Left hindlimb (tissue), 1 donor: ENCODE measurements at regions not wholly inside any gene's neighbourhood (a gene's known extent, or its start where the extent isn't known, plus 50 kb on each side); places are given as distances from the start of the nearest gene placed in this dataset.

Source experiments
- DNase-seq: peaks from one replicate; pipeline ENCODE4 v3.0.0-alpha.2; 2018

GRCh38 chr9:20112205-20112783 is 323.5 kb upstream of the SLC24A2 start:
- no peak for DNase-seq

- no peak for DNase-seq
These were observed 322.5 kb upstream of the SLC24A2 start for GRCh38 chr9:20111173-20111843.

DNA sequence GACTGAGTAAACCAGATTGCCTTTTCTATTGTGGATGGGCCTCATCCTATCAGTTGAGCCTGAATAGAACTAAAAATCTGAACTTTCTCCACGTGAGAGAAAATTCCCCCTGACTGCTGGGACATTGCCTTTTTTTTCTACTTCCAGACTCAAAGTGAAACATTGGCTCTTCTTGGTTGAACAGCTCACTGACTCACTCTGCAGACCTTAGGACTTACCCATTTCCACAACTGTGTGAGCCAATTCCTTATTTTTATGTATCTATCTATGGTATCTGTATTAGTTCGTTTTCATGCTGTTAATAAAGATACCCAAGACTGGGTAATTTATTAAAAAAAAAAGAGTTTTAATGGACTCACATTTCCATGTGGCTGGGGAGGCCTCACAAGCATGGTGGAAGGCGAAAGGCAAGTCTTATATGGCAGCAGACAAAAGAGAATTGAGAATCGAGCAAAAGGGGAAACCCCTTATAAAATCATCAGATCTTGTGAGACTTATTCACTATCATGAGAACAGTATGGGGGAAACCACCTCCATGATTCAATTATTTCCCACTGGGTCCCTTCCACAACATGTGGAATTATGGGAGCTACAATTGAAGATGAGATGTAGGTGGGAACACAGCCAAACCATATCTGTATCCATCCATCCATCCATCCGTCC is 306.7 kb upstream of the SLC24A2 start:
- DNase-seq = no peak

GRCh38 chr9:20092561-20092960 is 303.7 kb upstream of the SLC24A2 start:
- DNase-seq = no peak

DNA sequence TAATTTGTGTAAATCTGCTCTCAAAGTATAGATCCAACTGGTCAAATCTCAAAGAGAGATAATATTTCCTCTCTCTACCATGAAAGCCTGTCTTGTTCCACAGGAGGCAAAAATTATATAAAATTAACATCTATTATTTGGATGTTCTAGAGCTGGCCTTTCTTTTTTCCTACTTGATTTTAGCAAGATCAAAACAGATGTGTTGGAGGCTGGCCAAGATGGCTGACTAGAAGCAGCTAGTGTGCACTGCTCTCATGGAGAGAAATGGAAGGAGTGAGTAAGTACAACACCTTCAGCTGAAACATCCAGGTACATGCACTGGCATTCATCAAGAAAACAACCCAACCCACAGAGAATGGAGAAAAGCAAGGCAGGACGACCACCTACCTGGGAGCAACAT is 298.6 kb upstream of the SLC24A2 start:
- no peak for DNase-seq

- no peak for DNase-seq
These were observed 297.0 kb upstream of the SLC24A2 start for GRCh38 chr9:20085842-20086241.

GRCh38 chr9:20084125-20084524 is 295.3 kb upstream of the SLC24A2 start:
- no peak for DNase-seq

DNA sequence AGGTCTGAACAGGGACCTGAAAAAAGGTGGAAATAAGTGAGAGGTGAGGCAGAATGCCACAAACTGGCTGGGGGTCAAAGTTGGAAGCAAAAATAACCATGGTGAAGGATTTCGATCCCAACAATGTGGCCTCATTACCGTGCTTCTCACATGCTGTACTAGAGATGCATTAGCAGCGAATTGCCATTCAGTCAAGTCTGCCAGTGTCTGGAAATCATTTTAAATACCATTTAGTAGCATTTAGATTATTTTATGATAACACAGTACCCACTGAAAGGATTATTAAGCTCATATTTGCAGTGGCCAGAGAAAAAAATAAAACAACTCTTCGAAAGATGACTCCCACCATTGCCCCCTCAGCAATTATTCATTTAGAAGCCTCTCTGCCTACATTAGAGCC is 294.6 kb upstream of the SLC24A2 start:
- no peak for DNase-seq

DNA sequence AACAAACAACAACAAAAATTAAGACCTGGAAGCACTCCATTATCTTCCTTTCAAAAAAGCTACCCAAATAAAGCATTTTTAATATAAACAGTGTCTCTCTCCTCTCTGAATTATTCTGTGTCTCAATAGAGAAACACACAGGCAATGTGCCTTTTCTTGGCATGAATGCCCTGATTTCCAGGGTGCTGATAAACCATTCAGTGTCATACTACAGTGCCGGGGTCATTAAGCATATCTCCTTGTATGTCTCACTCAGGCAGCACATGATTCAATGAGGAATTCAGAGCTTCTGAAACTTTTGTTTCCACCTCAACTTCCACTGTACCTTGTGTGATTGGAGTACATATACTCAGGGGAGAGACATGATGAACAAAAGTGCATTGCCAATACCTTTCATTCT is 294.0 kb upstream of the SLC24A2 start:
- no peak for DNase-seq

DNA sequence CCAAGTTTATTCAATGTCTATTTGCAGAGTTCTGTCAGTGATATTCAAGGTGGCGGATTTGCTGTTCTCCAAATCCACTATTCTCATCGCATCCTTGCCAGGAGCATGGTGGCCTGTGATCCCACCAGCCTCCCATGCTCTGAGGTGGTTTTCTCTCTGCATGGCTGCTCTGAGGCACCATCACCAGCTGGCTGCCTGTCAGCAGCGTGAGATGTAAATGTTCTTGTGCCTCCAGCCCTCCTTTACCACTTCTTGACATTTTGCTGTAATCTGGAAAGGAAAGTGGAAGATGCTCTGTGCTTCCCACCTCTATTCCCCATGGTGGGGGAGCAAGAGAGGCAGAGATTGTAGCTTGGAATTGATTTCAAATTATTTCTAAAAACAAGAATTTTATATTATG is 293.6 kb upstream of the SLC24A2 start:
- no peak for DNase-seq

DNA sequence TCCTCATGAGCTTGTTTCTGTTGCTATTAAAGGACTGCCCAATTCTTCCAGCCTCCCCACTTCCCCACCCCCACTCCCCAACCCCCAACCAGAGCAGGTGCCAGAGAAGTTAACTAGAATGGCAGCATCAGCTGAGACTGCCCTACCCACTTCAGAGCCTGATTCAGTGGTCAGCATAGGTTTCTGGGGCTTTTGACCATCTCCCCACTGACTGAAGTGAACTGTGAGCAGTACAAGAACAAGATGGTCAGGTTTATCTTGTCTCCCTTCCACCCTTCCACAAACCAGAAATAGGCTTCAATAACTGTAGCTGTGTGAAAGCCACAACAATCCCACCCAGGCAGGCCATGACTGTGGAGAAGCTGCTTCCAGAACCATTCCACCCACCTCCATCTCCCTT is 289.4 kb upstream of the SLC24A2 start:
- no peak for DNase-seq

- DNase-seq = no peak
These were observed 285.5 kb upstream of the SLC24A2 start for GRCh38 chr9:20074291-20074690.

DNA sequence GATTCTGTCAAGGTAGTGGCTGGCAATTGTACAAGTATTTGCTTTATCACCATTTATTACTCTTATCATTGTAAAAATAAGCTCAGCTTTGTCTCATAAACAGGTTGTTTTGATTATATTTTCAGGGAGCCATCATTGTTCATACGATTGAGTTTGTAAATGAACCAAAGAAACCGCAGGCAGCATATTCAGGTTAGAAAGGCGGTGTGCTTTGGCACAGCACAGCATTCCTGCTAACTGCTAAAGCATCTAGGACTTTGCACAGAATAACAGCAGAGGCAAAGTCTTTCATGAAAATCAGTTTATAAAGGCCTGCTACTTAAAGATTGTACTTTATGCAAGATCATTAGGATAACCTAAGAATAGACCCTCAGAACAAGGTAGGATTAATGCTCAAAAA is 281.5 kb upstream of the SLC24A2 start:
- DNase-seq = no peak

GRCh38 chr9:20065796-20066700 is 277.2 kb upstream of the SLC24A2 start:
- no peak for DNase-seq

DNA sequence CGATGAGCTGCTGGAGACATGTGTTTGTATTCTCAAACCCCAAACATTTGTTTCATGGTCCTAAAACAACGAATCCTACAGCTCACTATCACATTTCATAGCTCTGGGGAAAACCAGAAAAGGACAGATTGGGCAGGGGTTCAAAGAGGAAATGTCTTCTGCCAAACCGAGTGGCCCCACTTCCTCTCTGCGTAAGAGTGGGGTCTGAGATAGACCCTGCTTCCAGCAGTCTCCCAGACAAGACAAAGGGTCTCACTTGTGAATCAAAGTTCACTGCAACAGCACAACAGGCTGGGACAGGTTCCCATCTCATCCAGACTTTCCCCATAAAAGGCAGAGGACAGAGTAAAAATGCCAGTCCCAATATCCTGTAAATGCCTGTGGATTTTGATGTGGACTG is 276.2 kb upstream of the SLC24A2 start:
- no peak for DNase-seq

GRCh38 chr9:20054734-20055133 is 265.9 kb upstream of the SLC24A2 start:
- no peak for DNase-seq

DNA sequence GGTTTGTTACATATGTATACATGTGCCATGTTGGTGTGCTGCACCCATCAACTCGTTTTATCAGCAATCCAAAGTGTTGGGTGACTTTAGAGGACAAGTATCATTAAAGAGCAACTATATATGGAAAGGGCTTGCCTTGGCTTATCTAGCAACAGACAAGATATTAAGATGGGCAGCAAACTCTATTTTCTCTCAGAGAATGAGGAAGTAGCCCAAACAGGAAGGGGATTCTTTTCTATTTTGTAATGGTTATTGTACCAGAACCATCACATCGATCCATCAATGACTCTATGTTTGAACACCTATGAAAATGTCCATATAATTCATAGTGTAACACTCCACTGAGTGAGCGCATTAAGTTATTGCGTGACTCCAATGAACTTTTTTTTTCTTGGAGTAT is 260.1 kb upstream of the SLC24A2 start:
- no peak for DNase-seq

DNA sequence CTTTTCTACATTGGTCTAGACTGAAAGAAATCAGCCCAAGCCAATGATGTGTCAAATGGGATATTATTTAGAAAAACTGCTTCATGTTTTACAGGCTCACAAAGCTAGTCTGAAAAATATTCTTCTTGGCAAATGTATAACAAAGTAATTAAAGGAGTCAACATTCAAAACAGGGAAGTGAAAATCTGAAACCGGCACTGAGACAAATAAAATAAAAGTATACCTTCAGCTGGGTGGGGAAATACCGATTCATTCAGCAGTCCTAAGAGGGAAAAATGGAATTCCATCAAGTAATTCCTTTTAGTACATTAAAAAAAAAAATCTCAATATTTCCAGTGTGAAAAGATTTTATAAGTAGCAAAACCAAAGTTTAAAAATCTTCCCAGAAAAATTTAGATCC is 259.6 kb upstream of the SLC24A2 start:
- DNase-seq = no peak

- DNase-seq = no peak
These were observed 255.8 kb upstream of the SLC24A2 start for GRCh38 chr9:20044686-20045085.

GRCh38 chr9:20043461-20043860 is 254.6 kb upstream of the SLC24A2 start:
- DNase-seq = no peak

DNA sequence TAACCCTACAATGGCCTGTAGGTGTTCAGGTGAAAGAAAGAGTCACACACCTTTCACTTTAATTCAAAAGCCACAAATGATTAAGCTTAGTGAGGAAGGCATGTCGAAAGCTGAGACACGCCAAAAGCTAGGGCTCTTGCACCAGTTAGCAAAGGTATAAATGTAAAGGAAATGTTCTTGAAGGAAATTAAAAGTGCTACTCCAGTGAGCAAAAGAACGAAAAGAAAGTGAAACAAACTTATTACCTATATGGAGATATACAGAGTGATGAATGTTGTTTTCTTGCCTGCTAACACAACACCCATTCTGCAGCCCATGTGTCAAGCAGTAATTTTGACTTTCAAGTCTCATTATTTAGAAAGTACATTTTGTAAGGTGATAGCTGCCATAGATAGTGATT is 254.2 kb upstream of the SLC24A2 start:
- no peak for DNase-seq

DNA sequence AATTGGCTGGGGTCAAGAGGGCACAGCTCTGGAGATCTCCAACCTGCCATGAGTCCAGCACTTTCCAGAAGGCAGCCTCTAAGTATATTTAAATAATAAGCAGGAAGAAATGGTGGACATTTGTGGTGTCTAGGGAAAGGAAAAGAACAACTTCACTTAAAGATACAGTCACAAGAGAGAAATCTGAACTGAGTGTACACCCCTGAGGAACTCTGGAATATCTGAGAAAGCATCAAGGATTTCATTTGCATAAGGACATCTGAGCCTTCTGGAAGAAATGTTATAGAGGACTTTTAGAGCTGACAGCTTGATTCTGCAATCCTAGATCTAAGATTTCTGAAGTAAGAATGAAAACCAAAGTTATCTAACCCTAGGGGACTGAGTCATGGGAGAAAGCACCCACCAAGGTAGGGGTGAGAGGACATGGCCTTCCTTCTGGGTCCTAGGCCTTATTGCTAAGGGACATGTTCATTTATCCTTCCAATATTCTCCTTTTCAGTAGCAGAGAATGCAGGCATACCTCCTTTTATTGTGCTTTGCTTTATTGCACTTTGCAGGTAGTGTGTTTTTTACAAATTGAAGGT is 253.4 kb upstream of the SLC24A2 start:
- no peak for DNase-seq

- no peak for DNase-seq
These were observed 252.9 kb upstream of the SLC24A2 start for GRCh38 chr9:20041697-20042081.
